Liver (tissue), 3 donors: ENCODE measurements at regions not wholly inside any gene's neighbourhood (a gene's known extent, or its start where the extent isn't known, plus 50 kb on each side); places are given as distances from the start of the nearest gene placed in this dataset.

Source experiments
- CTCF ChIP-seq: fragments of 150-350 bp; IDR thresholded peaks from 2 replicates; pipeline ENCODE4 v1.5.1; 2017; ENCODE audit warnings: improper control_type of control experiment, low read depth, low read length; ENCODE audit not compliant: missing input control
- RAD21 ChIP-seq, 2 donors: IDR thresholded peaks; 2 replicates each; pipeline ENCODE4 v1.6.1; 2016; ENCODE audit warnings: antibody characterized with exemption in 2 of 2, mild to moderate bottlenecking in 2 of 2
- REST ChIP-seq: IDR thresholded peaks from 2 replicates; pipeline ENCODE4 v1.6.1; 2016; ENCODE audit warnings: antibody characterized with exemption, mild to moderate bottlenecking
- donor health status: healthy.
- donor health status: healthy.

- TF ChIP-seq CTCF = no peak
- no peak for TF ChIP-seq RAD21 (IDR thresholded peaks at IDR 0.05)
- no peak for TF ChIP-seq REST
These were observed 119.6 kb upstream of the ZNF92 start for GRCh38 chr7:65254061-65254460.
